ENCODE measurements at regions not wholly inside any gene's neighbourhood (a gene's known extent, or its start where the extent isn't known, plus 50 kb on each side); places are given as distances from the start of the nearest gene placed in this dataset.

- BruUV-seq (replicated peaks): no TSS peak
- intact Hi-C loops (cut with micrococcal nuclease; ENCODE audit: unreplicated experiment): no loop called here
- no peak overlapping the region for H3K4me3 Mint-ChIP-seq (ENCODE audit: low read depth, unreplicated experiment)
- peaks cover 2% of the 10 kb centered on the region for H3K9me3 Mint-ChIP-seq (ENCODE audit: low read depth, unreplicated experiment)
- H3K27me3 Mint-ChIP-seq (ENCODE audit: unreplicated experiment): no peaks in the 10 kb centered on the region
- H3K36me3 Mint-ChIP-seq (ENCODE audit: insufficient read depth, unreplicated experiment): no peaks in the 10 kb centered on the region
- TF ChIP-seq CTCF (IDR thresholded peaks at IDR 0.05; ENCODE audit: unreplicated experiment): no peak
- CTCF ChIA-PET: no interaction called here
- DNase-seq: no peak
- H3K27ac Mint-ChIP-seq (ENCODE audit: unreplicated experiment): no peak overlapping the region
- no peaks in the 10 kb centered on the region for H3K4me1 Mint-ChIP-seq (ENCODE audit: low read depth, unreplicated experiment)
These were observed 254.8 kb downstream of the PCDH10 start for GRCh38 chr4:133403913-133404312.

DNA sequence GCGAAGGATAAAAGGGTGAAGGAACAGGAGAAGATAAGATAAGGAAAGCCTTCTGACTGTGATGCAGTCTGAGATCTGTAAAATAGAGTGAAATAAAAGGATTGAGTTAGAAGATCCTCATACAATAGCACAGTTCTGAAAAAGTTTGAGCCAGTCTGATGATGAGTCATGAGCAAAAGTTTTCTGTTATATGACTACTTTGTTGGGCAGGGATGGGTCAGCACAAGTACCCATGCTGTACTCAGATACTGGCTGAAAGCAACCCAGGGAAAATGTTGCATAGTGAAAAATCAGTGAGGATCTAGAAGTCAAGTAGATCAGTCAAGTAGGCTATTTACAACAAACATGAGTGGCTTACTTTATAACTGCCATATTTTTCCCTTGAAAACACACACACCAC lies 253.5 kb downstream of the PCDH10 start:
- CTCF ChIA-PET: no interaction called here

DNA sequence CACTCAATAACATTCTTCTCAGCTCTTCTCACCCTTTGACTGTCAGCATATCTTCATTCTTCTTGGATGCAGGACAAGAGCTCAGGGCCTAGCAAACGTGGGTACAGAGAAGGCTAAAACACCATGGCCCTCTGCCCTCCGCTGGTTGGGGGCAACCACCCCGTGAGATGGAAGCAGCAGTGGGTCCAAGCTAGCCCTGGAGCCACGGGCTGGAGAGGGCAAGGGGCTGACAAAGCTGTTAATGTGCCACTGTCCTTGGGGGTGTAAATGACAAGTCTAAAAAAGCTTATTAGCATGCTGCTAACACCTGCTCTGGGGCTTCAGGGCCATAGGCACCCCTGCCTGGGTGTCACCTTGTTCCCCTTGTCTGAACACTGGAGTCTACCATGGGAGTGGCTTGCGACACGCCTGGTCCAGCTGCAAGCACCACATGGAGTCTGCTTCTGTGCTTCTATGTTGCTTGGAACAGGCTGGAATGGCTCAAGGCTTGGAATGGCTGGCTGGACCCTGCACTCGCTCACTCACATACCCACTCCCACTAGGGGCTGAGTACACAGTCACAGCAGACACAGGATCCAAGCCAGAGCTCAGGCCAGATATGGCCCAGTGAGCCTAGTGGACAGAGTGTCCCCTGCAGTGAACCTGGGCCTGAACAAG lies 246.0 kb downstream of the PCDH10 start:
- Mint-ChIP-seq H3K27ac (ENCODE audit: unreplicated experiment) (no peak overlapping the region), H3K4me3 (ENCODE audit: low read depth, unreplicated experiment) (no peak overlapping the region), H3K4me1 (ENCODE audit: low read depth, unreplicated experiment) (no peaks in the 10 kb centered on the region), H3K36me3 (ENCODE audit: insufficient read depth, unreplicated experiment) (no peaks in the 10 kb centered on the region), H3K9me3 (ENCODE audit: low read depth, unreplicated experiment) (peaks cover 3% of the 10 kb centered on the region), H3K27me3 (ENCODE audit: unreplicated experiment) (no peaks in the 10 kb centered on the region)
- CTCF ChIA-PET: no interaction called here
- DNase-seq: no peak
- BruUV-seq (replicated peaks): no TSS peak
- intact Hi-C loops (cut with micrococcal nuclease; ENCODE audit: unreplicated experiment): no loop called here
- no peak for TF ChIP-seq CTCF (IDR thresholded peaks at IDR 0.05; ENCODE audit: unreplicated experiment)

More for the DNA sequence above, 253.5 kb downstream of the PCDH10 start:
- DNase-seq: no peak
- no peaks in the 10 kb centered on the region for H3K36me3 Mint-ChIP-seq (ENCODE audit: insufficient read depth, unreplicated experiment)
- BruUV-seq (replicated peaks): no TSS peak
- H3K27ac Mint-ChIP-seq (ENCODE audit: unreplicated experiment): no peak overlapping the region
- no peaks in the 10 kb centered on the region for H3K4me1 Mint-ChIP-seq (ENCODE audit: low read depth, unreplicated experiment)
- no peak for TF ChIP-seq CTCF (IDR thresholded peaks at IDR 0.05; ENCODE audit: unreplicated experiment)
- no peaks in the 10 kb centered on the region for H3K27me3 Mint-ChIP-seq (ENCODE audit: unreplicated experiment)
- no peak overlapping the region for H3K4me3 Mint-ChIP-seq (ENCODE audit: low read depth, unreplicated experiment)
- H3K9me3 Mint-ChIP-seq (ENCODE audit: low read depth, unreplicated experiment): peaks cover 5% of the 10 kb centered on the region
- intact Hi-C loops (cut with micrococcal nuclease; ENCODE audit: unreplicated experiment): no loop called here

- no TSS peak for BruUV-seq (replicated peaks)
- intact Hi-C loops (cut with micrococcal nuclease; ENCODE audit: unreplicated experiment): no loop called here
- TF ChIP-seq CTCF (IDR thresholded peaks at IDR 0.05; ENCODE audit: unreplicated experiment): no peak
- H3K4me3 Mint-ChIP-seq (ENCODE audit: low read depth, unreplicated experiment): no peak overlapping the region
- H3K9me3 Mint-ChIP-seq (ENCODE audit: low read depth, unreplicated experiment): peaks cover 3% of the 10 kb centered on the region
- no peak for DNase-seq
- no peaks in the 10 kb centered on the region for H3K27me3 Mint-ChIP-seq (ENCODE audit: unreplicated experiment)
- H3K36me3 Mint-ChIP-seq (ENCODE audit: insufficient read depth, unreplicated experiment): no peaks in the 10 kb centered on the region
- CTCF ChIA-PET: no interaction called here
- no peak overlapping the region for H3K27ac Mint-ChIP-seq (ENCODE audit: unreplicated experiment)
- no peaks in the 10 kb centered on the region for H3K4me1 Mint-ChIP-seq (ENCODE audit: low read depth, unreplicated experiment)
These were observed 241.2 kb downstream of the PCDH10 start for GRCh38 chr4:133390198-133390855.

Measured in Calu3 (cell line).